ENCODE measurements at regions not wholly inside any gene's neighbourhood (a gene's known extent, or its start where the extent isn't known, plus 50 kb on each side); places are given as distances from the start of the nearest gene placed in this dataset.

DNA sequence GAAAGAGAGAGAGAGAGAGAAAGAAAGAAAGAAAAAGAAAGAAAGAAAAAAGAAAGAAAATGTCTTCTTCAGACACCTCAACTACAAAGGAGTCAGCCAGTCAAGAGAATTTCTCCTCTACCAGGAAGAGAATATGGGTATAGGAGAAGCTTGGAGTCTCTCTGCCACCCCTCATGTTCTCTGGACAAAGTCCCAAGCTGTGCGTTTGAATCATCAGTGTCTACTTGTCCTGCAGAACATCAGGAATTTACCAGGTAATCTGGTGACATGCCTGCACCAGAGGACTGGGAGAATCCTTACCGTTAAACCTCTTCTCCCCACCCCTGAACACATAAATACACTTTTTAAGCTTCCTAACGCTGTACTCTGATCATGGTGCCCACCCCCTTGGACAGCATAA is 119.5 kb downstream of the TM9SF2 start:
- Histone ChIP-seq H3K36me3 (no peaks in the 10 kb centered on the region), H3K27ac (no peak overlapping the region), H3K9me3 (no peaks in the 10 kb centered on the region), H3K4me1 (no peaks in the 10 kb centered on the region), H3K4me3 (no peak overlapping the region), H3K27me3 (no peaks in the 10 kb centered on the region)
- no peak for TF ChIP-seq POLR2A (IDR thresholded peaks at IDR 0.05)
- TF ChIP-seq, protein P1, sequence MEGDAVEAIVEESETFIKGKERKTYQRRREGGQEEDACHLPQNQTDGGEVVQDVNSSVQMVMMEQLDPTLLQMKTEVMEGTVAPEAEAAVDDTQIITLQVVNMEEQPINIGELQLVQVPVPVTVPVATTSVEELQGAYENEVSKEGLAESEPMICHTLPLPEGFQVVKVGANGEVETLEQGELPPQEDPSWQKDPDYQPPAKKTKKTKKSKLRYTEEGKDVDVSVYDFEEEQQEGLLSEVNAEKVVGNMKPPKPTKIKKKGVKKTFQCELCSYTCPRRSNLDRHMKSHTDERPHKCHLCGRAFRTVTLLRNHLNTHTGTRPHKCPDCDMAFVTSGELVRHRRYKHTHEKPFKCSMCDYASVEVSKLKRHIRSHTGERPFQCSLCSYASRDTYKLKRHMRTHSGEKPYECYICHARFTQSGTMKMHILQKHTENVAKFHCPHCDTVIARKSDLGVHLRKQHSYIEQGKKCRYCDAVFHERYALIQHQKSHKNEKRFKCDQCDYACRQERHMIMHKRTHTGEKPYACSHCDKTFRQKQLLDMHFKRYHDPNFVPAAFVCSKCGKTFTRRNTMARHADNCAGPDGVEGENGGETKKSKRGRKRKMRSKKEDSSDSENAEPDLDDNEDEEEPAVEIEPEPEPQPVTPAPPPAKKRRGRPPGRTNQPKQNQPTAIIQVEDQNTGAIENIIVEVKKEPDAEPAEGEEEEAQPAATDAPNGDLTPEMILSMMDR (IDR thresholded peaks at IDR 0.05): no peak
- DNase-seq: peak in 1 of 3 donors; percentile 57

DNA sequence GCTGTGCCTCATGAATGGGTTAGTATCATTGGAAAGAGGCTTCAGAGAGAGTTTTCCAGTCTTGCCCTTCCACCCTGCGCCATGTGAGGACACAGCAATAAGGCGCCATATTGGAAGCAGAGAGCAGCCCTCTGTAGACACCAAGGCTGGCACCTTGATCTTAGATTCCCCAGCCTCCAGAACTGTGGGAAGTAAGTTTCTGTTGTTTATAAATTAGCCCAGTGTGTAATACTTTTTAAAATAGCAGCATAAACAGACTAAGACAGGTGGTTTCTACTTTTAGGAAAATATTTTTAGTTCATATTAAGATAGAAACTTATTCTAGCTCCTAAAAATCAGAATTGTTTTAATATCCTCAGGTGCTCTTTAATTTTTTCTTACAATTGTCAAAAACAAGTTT is 117.9 kb downstream of the TM9SF2 start:
- Histone ChIP-seq H3K27me3 (no peaks in the 10 kb centered on the region), H3K9me3 (no peaks in the 10 kb centered on the region), H3K36me3 (no peaks in the 10 kb centered on the region), H3K4me3 (no peak overlapping the region), H3K27ac (no peak overlapping the region), H3K4me1 (peaks cover 0 to 7% (median 0%) of the 10 kb centered on the region in 4 donors)
- TF ChIP-seq, protein P1 (IDR thresholded peaks at IDR 0.05): no peak
- TF ChIP-seq POLR2A (IDR thresholded peaks at IDR 0.05): no peak
- DNase-seq: no peak

DNA sequence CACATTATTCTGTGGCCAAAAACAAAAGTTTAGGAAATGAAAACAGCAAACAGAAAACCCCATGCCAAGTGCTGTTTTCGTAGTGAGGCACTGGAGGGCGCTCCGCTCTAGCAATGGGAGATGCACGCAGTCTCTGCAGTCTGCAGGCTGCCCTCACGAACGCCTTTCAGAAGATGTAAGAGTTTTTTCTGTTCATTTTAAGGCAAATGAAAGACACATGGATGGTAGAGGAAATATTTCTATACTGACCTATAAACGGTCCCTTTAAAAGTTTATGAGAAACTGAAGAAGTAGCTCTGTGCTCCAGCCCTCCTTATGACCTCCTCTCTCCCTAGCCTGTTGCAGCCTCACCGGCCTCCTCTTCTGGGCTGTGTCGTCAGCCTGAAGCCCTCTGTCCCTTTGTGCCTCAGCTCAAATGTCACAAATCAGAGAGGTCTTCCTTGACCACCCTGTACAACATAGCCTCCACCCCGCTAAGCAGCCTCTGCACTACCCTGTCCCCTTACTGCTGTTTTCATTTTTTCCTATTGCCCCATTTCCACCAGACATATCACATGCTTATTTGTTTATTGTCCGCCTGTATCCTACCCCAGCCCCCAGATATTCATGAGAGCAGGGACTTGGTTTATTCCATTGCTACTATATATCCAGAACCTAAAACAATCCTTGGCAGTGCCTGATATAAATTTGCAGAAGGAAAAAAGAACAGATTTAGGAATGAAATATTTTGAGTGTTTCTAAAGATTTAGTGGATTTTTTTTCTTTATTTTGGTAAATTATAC is 116.4 kb downstream of the TM9SF2 start:
- Histone ChIP-seq H3K4me1 (peaks cover 0 to 7% (median 0%) of the 10 kb centered on the region in 4 donors), H3K4me3 (no peak overlapping the region), H3K36me3 (no peaks in the 10 kb centered on the region), H3K27me3 (no peaks in the 10 kb centered on the region), H3K9me3 (no peaks in the 10 kb centered on the region), H3K27ac (no peak overlapping the region)
- no peak for DNase-seq
- TF ChIP-seq, protein P1 (IDR thresholded peaks at IDR 0.05): peak in 3 of 6 experiments; percentile 21 to 40 (median 39)
- no peak for TF ChIP-seq POLR2A (IDR thresholded peaks at IDR 0.05)

DNA sequence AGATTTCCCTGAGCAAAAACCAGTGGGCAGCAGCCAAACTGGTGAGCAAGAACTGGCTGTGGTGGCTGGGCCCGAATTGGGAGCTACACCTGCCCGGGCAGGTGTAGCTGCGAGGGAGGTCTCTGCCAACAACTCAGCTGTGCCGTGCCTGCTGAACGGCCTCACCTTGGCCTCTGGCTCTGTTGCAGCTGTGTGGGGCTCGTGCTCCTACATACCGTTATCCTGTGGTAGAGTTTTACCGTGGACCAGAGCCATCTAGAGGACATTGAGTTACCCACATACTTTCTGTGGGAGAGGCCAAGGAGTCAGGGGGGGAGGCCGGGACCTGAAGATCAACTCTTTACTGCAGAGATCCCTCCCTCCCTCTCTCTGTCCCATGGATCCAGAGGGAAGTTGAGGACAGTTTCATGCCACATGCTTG is 113.2 kb downstream of the TM9SF2 start:
- TF ChIP-seq POLR2A (IDR thresholded peaks at IDR 0.05): no peak
- TF ChIP-seq, protein P1 (IDR thresholded peaks at IDR 0.05): peak in 4 of 6 experiments; percentile 29 to 40 (median 38)
- Histone ChIP-seq H3K4me1 (peaks cover 0 to 7% (median 0%) of the 10 kb centered on the region in 4 donors), H3K27me3 (no peaks in the 10 kb centered on the region), H3K4me3 (no peak overlapping the region), H3K9me3 (no peaks in the 10 kb centered on the region), H3K36me3 (no peaks in the 10 kb centered on the region), H3K27ac (no peak overlapping the region)
- peak in 2 of 3 donors; percentile 46 to 64 for DNase-seq

Small RNA genes lying in the stretch of these regions (small RNA-seq; reads per million reads assigned to genes)
- gene MIR4306: 0 reads per million in 2 donors
- gene RF00402: 0 reads per million in 2 donors

All from Peyer's patch (tissue), 4 donors.